ENCODE measurements at regions not wholly inside any gene's neighbourhood (a gene's known extent, or its start where the extent isn't known, plus 50 kb on each side); places are given as distances from the start of the nearest gene placed in this dataset.

- Histone ChIP-seq H3K4me3 (ENCODE audit: low read depth, low read length) (no peak overlapping the region), H3K27me3 (ENCODE audit: control insufficient read depth, insufficient read depth, low read length) (no peaks in the 10 kb centered on the region), H3K36me3 (ENCODE audit: control insufficient read depth, insufficient read depth, low read length) (no peaks in the 10 kb centered on the region)
- no peak for TF ChIP-seq CTCF (IDR thresholded peaks at IDR 0.05; ENCODE audit: insufficient read depth, low read length, poor library complexity, severe bottlenecking)
- DNase-seq (ENCODE audit: low read depth) = no peak
These were observed 106.3 kb downstream of the KLF6 start for GRCh38 chr10:3678629-3679227.

GRCh38 chr10:3676564-3676963 lies 108.4 kb downstream of the KLF6 start:
- TF ChIP-seq CTCF (IDR thresholded peaks at IDR 0.05; ENCODE audit: insufficient read depth, low read length, poor library complexity, severe bottlenecking) = no peak
- no peak overlapping the region for H3K4me3 ChIP-seq (ENCODE audit: low read depth, low read length)
- H3K27me3 ChIP-seq (ENCODE audit: control insufficient read depth, insufficient read depth, low read length) = no peaks in the 10 kb centered on the region
- no peak for DNase-seq (ENCODE audit: low read depth)
- no peaks in the 10 kb centered on the region for H3K36me3 ChIP-seq (ENCODE audit: control insufficient read depth, insufficient read depth, low read length)

- no peaks in the 10 kb centered on the region for H3K27me3 ChIP-seq (ENCODE audit: control insufficient read depth, insufficient read depth, low read length)
- no peak overlapping the region for H3K4me3 ChIP-seq (ENCODE audit: low read depth, low read length)
- no peaks in the 10 kb centered on the region for H3K36me3 ChIP-seq (ENCODE audit: control insufficient read depth, insufficient read depth, low read length)
- DNase-seq (ENCODE audit: low read depth) = no peak
- TF ChIP-seq CTCF (IDR thresholded peaks at IDR 0.05; ENCODE audit: insufficient read depth, low read length, poor library complexity, severe bottlenecking) = no peak
These were observed 112.8 kb downstream of the KLF6 start for GRCh38 chr10:3672220-3672619.

GRCh38 chr10:3671386-3671955 lies 113.5 kb downstream of the KLF6 start:
- no peaks in the 10 kb centered on the region for H3K27me3 ChIP-seq (ENCODE audit: control insufficient read depth, insufficient read depth, low read length)
- H3K36me3 ChIP-seq (ENCODE audit: control insufficient read depth, insufficient read depth, low read length) = no peaks in the 10 kb centered on the region
- DNase-seq (ENCODE audit: low read depth) = no peak
- TF ChIP-seq CTCF (IDR thresholded peaks at IDR 0.05; ENCODE audit: insufficient read depth, low read length, poor library complexity, severe bottlenecking) = no peak
- H3K4me3 ChIP-seq (ENCODE audit: low read depth, low read length) = no peak overlapping the region

- no peaks in the 10 kb centered on the region for H3K27me3 ChIP-seq (ENCODE audit: control insufficient read depth, insufficient read depth, low read length)
- no peak for DNase-seq (ENCODE audit: low read depth)
- H3K4me3 ChIP-seq (ENCODE audit: low read depth, low read length) = no peak overlapping the region
- TF ChIP-seq CTCF (IDR thresholded peaks at IDR 0.05; ENCODE audit: insufficient read depth, low read length, poor library complexity, severe bottlenecking) = no peak
- no peaks in the 10 kb centered on the region for H3K36me3 ChIP-seq (ENCODE audit: control insufficient read depth, insufficient read depth, low read length)
These were observed 116.1 kb downstream of the KLF6 start for GRCh38 chr10:3668966-3669330.

Data from kidney epithelial cell (primary cell).